ENCODE measurements at regions not wholly inside any gene's neighbourhood (a gene's known extent, or its start where the extent isn't known, plus 50 kb on each side); places are given as distances from the start of the nearest gene placed in this dataset.

DNA sequence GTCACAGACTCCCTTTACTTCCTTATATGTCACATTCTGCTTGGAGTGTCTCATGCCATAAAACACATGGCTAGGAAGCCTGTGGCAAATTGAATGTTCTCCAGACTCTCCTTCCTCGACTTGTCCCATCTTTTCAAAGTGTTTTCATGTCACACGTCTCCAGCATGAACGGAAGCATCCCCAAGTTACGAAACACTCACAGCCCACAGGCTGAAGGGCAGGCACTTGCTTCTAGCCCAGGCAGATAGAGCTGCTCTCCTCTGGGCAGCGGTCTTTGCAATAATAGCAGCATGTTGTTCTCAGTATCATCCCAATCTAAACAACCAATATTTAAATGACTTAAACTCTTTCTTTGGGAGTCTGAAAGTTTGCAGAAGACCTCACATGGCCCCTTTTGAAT is 85.3 kb upstream of the ADAMTS9 start:
- TF ChIP-seq, protein P1, sequence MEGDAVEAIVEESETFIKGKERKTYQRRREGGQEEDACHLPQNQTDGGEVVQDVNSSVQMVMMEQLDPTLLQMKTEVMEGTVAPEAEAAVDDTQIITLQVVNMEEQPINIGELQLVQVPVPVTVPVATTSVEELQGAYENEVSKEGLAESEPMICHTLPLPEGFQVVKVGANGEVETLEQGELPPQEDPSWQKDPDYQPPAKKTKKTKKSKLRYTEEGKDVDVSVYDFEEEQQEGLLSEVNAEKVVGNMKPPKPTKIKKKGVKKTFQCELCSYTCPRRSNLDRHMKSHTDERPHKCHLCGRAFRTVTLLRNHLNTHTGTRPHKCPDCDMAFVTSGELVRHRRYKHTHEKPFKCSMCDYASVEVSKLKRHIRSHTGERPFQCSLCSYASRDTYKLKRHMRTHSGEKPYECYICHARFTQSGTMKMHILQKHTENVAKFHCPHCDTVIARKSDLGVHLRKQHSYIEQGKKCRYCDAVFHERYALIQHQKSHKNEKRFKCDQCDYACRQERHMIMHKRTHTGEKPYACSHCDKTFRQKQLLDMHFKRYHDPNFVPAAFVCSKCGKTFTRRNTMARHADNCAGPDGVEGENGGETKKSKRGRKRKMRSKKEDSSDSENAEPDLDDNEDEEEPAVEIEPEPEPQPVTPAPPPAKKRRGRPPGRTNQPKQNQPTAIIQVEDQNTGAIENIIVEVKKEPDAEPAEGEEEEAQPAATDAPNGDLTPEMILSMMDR (IDR thresholded peaks at IDR 0.05) = no peak
- no peak for TF ChIP-seq EP300 (IDR thresholded peaks at IDR 0.05)

Measured in ovary (tissue), 3 donors.